ENCODE measurements at regions not wholly inside any gene's neighbourhood (a gene's known extent, or its start where the extent isn't known, plus 50 kb on each side); places are given as distances from the start of the nearest gene placed in this dataset.
A peak's percentile ranks its signal among the peaks of the same experiment; 100 is the strongest.

GRCh38 chr4:176879380-176880116 lies 86.8 kb upstream of the VEGFC start:
- ChIA-PET POLR2A (no interaction called here), CTCF (ENCODE audit: low intra/inter-chr PET ratio, low total read pairs) (no interaction called here)
- H3K79me2 ChIP-seq (ENCODE audit: insufficient read depth, low read length), result no peaks in the 10 kb centered on the region
- H3K4me3 ChIP-seq (replicated peaks in 1 of 3; ENCODE audit: insufficient read depth in 1 of 3, low read depth in 2 of 3, low read length in 3 of 3), result no peak overlapping the region
- intact Hi-C loops (cut with micrococcal nuclease; ENCODE audit: unreplicated experiment) (no loop called here), in situ Hi-C loops (cut with HindIII; ENCODE audit: extremely low pct_ligation_motif_present, low pct_unique_long_range_greater_than_20kb) (no loop called here)
- H4K20me1 ChIP-seq (ENCODE audit: insufficient read depth, low read length), result no peaks in the 10 kb centered on the region
- FAIRE-seq (no peak), ATAC-seq (no peak), DNase-seq (ENCODE audit: low spot score) (no peak)
- H3K27me3 ChIP-seq (ENCODE audit: control insufficient read depth in 1 of 2, insufficient read depth in 2 of 2, low read length in 2 of 2), result no peaks in the 10 kb centered on the region
- no peaks in the 10 kb centered on the region for H3K9me3 ChIP-seq (ENCODE audit: low read length)
- H3K4me2 ChIP-seq (ENCODE audit: low read depth, low read length), result no peak overlapping the region
- no peak overlapping the region for H3K9ac ChIP-seq (ENCODE audit: insufficient read depth, low read depth, low read length)
- no peak overlapping the region for H2AFZ ChIP-seq (ENCODE audit: low read length)
- 0% methylated on average over 4 of the region's 4 CpGs for WGBS (ENCODE audit: low lambda C conversion rate)
- H3K36me3 ChIP-seq (replicated peaks in 1 of 2; ENCODE audit: control insufficient read depth in 1 of 2, insufficient read depth in 2 of 2, low read length in 2 of 2), result no peaks in the 10 kb centered on the region
- TF ChIP-seq AKAP8 (CRISPR knock-in tag; IDR thresholded peaks at IDR 0.05) (no peak), ZBTB40 (IDR thresholded peaks at IDR 0.05) (peak; percentile 91), ZBTB40 (CRISPR knock-in tag; IDR thresholded peaks at IDR 0.05) (no peak), NFE2L2 (IDR thresholded peaks at IDR 0.05; ENCODE audit: low read length) (peak; percentile 93), SKI (IDR thresholded peaks at IDR 0.05; ENCODE audit: partially characterized antibody) (no peak), MAFK (conservative IDR thresholded peaks at IDR 0.05 in 1 of 2, IDR thresholded peaks at IDR 0.05 in 1 of 2; ENCODE audit: low read length in 2 of 2) (peak; percentile 59 to 62), MAFF (IDR thresholded peaks at IDR 0.05; ENCODE audit: low read depth, low read length) (peak; percentile 48; the same call in 1 of the 2 replicates)
- BruUV-seq (replicated peaks), result no TSS peak
- no peaks in the 10 kb centered on the region for H3K4me1 ChIP-seq (ENCODE audit: insufficient read depth, low read length)
- H3K27ac ChIP-seq (ENCODE audit: extremely low read length, insufficient read depth, low read length), result no peak overlapping the region
